ENCODE measurements at regions not wholly inside any gene's neighbourhood (a gene's known extent, or its start where the extent isn't known, plus 50 kb on each side); places are given as distances from the start of the nearest gene placed in this dataset.

- ATAC-seq (no peak), DNase-seq (peak; percentile 8)
- H3K4me3 Mint-ChIP-seq: no peak overlapping the region
- no peak for TF ChIP-seq CTCF (IDR thresholded peaks at IDR 0.05)
- H3K4me1 Mint-ChIP-seq (ENCODE audit: low read depth): no peaks in the 10 kb centered on the region
- POLR2A ChIA-PET: interaction anchor here (1.1 kb wide), 1 partner anchor 16 kb away, joined by 3 read pairs; no protein-coding TSS in a partner anchor
- no peaks in the 10 kb centered on the region for H3K36me3 Mint-ChIP-seq (ENCODE audit: low read depth)
- H3K9me3 Mint-ChIP-seq: no peaks in the 10 kb centered on the region
- H3K27me3 Mint-ChIP-seq: no peaks in the 10 kb centered on the region
- intact Hi-C loops (cut with micrococcal nuclease): no loop called here
- H3K27ac Mint-ChIP-seq: no peak overlapping the region
- CTCF ChIA-PET: no interaction called here
Measured at GRCh38 chr6:45789238-45789637, 226.4 kb downstream of the CLIC5 start.

GRCh38 chr6:45787384-45787783 lies 228.3 kb downstream of the CLIC5 start:
- TF ChIP-seq CTCF (IDR thresholded peaks at IDR 0.05): no peak

GRCh38 chr6:45786355-45786781 lies 229.3 kb downstream of the CLIC5 start:
- ATAC-seq (no peak), DNase-seq (no peak)
- H3K4me1 Mint-ChIP-seq (ENCODE audit: low read depth): no peaks in the 10 kb centered on the region
- H3K4me3 Mint-ChIP-seq: no peak overlapping the region
- no peaks in the 10 kb centered on the region for H3K27me3 Mint-ChIP-seq
- TF ChIP-seq CTCF (IDR thresholded peaks at IDR 0.05): no peak
- ChIA-PET POLR2A (interaction anchor here (0.7 kb wide), 1 partner anchor 22 kb away, joined by 3 read pairs; no protein-coding TSS in a partner anchor), CTCF (no interaction called here)
- intact Hi-C loops (cut with micrococcal nuclease): no loop called here
- no peak overlapping the region for H3K27ac Mint-ChIP-seq
- H3K36me3 Mint-ChIP-seq (ENCODE audit: low read depth): no peaks in the 10 kb centered on the region
- no peaks in the 10 kb centered on the region for H3K9me3 Mint-ChIP-seq

More at GRCh38 chr6:45787384-45787783, 228.3 kb downstream of the CLIC5 start:
- DNase-seq: no peak
- POLR2A ChIA-PET: interaction anchor here (0.7 kb wide), 1 partner anchor 1110 kb away, joined by 3 read pairs; no protein-coding TSS in a partner anchor
- H3K4me3 Mint-ChIP-seq: no peak overlapping the region
- CTCF ChIA-PET: no interaction called here
- no peak overlapping the region for H3K27ac Mint-ChIP-seq
- H3K4me1 Mint-ChIP-seq (ENCODE audit: low read depth): no peaks in the 10 kb centered on the region
- H3K27me3 Mint-ChIP-seq: no peaks in the 10 kb centered on the region
- no peaks in the 10 kb centered on the region for H3K36me3 Mint-ChIP-seq (ENCODE audit: low read depth)
- intact Hi-C loops (cut with micrococcal nuclease): no loop called here
- ATAC-seq: no peak
- no peaks in the 10 kb centered on the region for H3K9me3 Mint-ChIP-seq

GRCh38 chr6:45784250-45784649 lies 231.4 kb downstream of the CLIC5 start:
- no peaks in the 10 kb centered on the region for H3K36me3 Mint-ChIP-seq (ENCODE audit: low read depth)
- DNase-seq (no peak), ATAC-seq (no peak)
- H3K4me3 Mint-ChIP-seq: no peak overlapping the region
- POLR2A ChIA-PET: interaction anchor here (0.7 to 0.8 kb wide), 2 partner anchors 22 to 32 kb away, joined by 3 read pairs; no protein-coding TSS in a partner anchor
- no peaks in the 10 kb centered on the region for H3K27me3 Mint-ChIP-seq
- H3K9me3 Mint-ChIP-seq: no peaks in the 10 kb centered on the region
- TF ChIP-seq CTCF (IDR thresholded peaks at IDR 0.05): no peak
- intact Hi-C loops (cut with micrococcal nuclease): no loop called here
- CTCF ChIA-PET: interaction anchor here (1.3 kb wide), 1 partner anchor 23 kb away, joined by 3 read pairs; no protein-coding TSS in a partner anchor
- no peak overlapping the region for H3K27ac Mint-ChIP-seq
- no peaks in the 10 kb centered on the region for H3K4me1 Mint-ChIP-seq (ENCODE audit: low read depth)

GRCh38 chr6:45783716-45784115 lies 231.9 kb downstream of the CLIC5 start:
- ATAC-seq: no peak
- no peak for DNase-seq
- Mint-ChIP-seq H3K27ac (no peak overlapping the region), H3K27me3 (no peaks in the 10 kb centered on the region), H3K4me3 (no peak overlapping the region), H3K9me3 (no peaks in the 10 kb centered on the region), H3K4me1 (ENCODE audit: low read depth) (no peaks in the 10 kb centered on the region), H3K36me3 (ENCODE audit: low read depth) (no peaks in the 10 kb centered on the region)
- POLR2A ChIA-PET: interaction anchor here (0.7 kb wide), 1 partner anchor 32 kb away, joined by 3 read pairs; no protein-coding TSS in a partner anchor
- no peak for TF ChIP-seq CTCF (IDR thresholded peaks at IDR 0.05)
- intact Hi-C loops (cut with micrococcal nuclease): no loop called here
- CTCF ChIA-PET: interaction anchor here (1.2 to 1.3 kb wide), 2 partner anchors 23 to 307 kb away, joined by 3 read pairs; no protein-coding TSS in a partner anchor
